GM18867 (cell line): ENCODE measurements at regions not wholly inside any gene's neighbourhood (a gene's known extent, or its start where the extent isn't known, plus 50 kb on each side); places are given as distances from the start of the nearest gene placed in this dataset.

Source experiments
- ATAC-seq: cut with Tn5 transposase; IDR thresholded peaks from one replicate; pipeline ENCODE4 v1.9.1; 2021; ENCODE audit warnings: mild to moderate bottlenecking, moderate library complexity; ENCODE audit not compliant: unreplicated experiment

- no peak for ATAC-seq
These were observed 429.3 kb upstream of the NBEA start for GRCh38 chr13:34512817-34513216.

- no peak for ATAC-seq
These were observed 428.5 kb upstream of the NBEA start for GRCh38 chr13:34513526-34513925.

- no peak for ATAC-seq
These were observed 426.9 kb upstream of the NBEA start for GRCh38 chr13:34515201-34515600.

GRCh38 chr13:34521171-34521570, 420.9 kb upstream of the NBEA start:
- no peak for ATAC-seq

GRCh38 chr13:34522808-34523207, 419.3 kb upstream of the NBEA start:
- no peak for ATAC-seq

GRCh38 chr13:34523406-34523805, 418.7 kb upstream of the NBEA start:
- no peak for ATAC-seq

GRCh38 chr13:34533941-34534340, 408.1 kb upstream of the NBEA start:
- no peak for ATAC-seq

- no peak for ATAC-seq
These were observed 399.7 kb upstream of the NBEA start for GRCh38 chr13:34542321-34542720.

- ATAC-seq: no peak
These were observed 398.2 kb upstream of the NBEA start for GRCh38 chr13:34543836-34544235.

GRCh38 chr13:34545461-34545860, 396.6 kb upstream of the NBEA start:
- no peak for ATAC-seq

GRCh38 chr13:34546344-34547250, 395.5 kb upstream of the NBEA start:
- ATAC-seq: no peak

GRCh38 chr13:34547929-34548328, 394.1 kb upstream of the NBEA start:
- ATAC-seq: no peak

GRCh38 chr13:34553376-34553775, 388.7 kb upstream of the NBEA start:
- ATAC-seq: no peak

GRCh38 chr13:34555988-34556387, 386.1 kb upstream of the NBEA start:
- no peak for ATAC-seq

GRCh38 chr13:34561033-34561432, 381.0 kb upstream of the NBEA start:
- no peak for ATAC-seq

- no peak for ATAC-seq
These were observed 374.5 kb upstream of the NBEA start for GRCh38 chr13:34567597-34567996.

GRCh38 chr13:34570698-34571353, 371.2 kb upstream of the NBEA start:
- no peak for ATAC-seq

- no peak for ATAC-seq
These were observed 370.4 kb upstream of the NBEA start for GRCh38 chr13:34571716-34572115.

GRCh38 chr13:34577051-34577450, 365.0 kb upstream of the NBEA start:
- no peak for ATAC-seq

- no peak for ATAC-seq
These were observed 363.6 kb upstream of the NBEA start for GRCh38 chr13:34578471-34578870.

GRCh38 chr13:34578917-34579316, 363.2 kb upstream of the NBEA start:
- ATAC-seq: no peak

GRCh38 chr13:34583181-34583580, 358.9 kb upstream of the NBEA start:
- ATAC-seq: no peak
